ENCODE measurements at regions not wholly inside any gene's neighbourhood (a gene's known extent, or its start where the extent isn't known, plus 50 kb on each side); places are given as distances from the start of the nearest gene placed in this dataset.

- no peak for TF ChIP-seq CTCF (IDR thresholded peaks at IDR 0.05)
- no peak for TF ChIP-seq POLR2A (IDR thresholded peaks at IDR 0.05)
Measured at GRCh38 chr7:22587322-22587721, 87.3 kb upstream of the STEAP1B start.

Data from thyroid gland (tissue), 4 donors.